Lower leg skin (tissue), 4 donors: ENCODE measurements at regions not wholly inside any gene's neighbourhood (a gene's known extent, or its start where the extent isn't known, plus 50 kb on each side); places are given as distances from the start of the nearest gene placed in this dataset.
"Not testable (repeated sequence)": the region's sequence is repeated elsewhere in the genome, so short reads cannot be mapped to it uniquely, and the experiment has no call there.

Experiments
- DNase-seq, 2 donors: peaks; one replicate each; pipeline ENCODE4 v3.0.0-alpha.2; 2019; ENCODE audit warnings: low spot score in 2 of 2
- H3K4me3 ChIP-seq: fragments of 200-600 bp; sonication (generic); 2 replicates; pipeline ENCODE4 v1.5.1; 2017; ENCODE audit warnings: mild to moderate bottlenecking, low read depth; ENCODE audit not compliant: poor library complexity, severe bottlenecking
- POLR2A ChIP-seq, 2 donors: fragments of 450-650 bp; IDR thresholded peaks; one replicate each; pipeline ENCODE4 v1.6.1; 2016 to 2017; ENCODE audit warnings: antibody characterized with exemption in 2 of 2, mild to moderate bottlenecking in 1 of 2, moderate library complexity in 1 of 2
- WGBS, 2 donors: methylation state at CpG; one replicate each; pipeline ENCODE4 v1.1.5; 2018; 5-methylcytosine and 5-hydroxymethylcytosine counted together
- intact Hi-C: fragments of 100-400 bp; cut with DNase I; formaldehyde crosslinking; loops from one replicate; pipeline ENCODE4 v1.15.0; 2023; ENCODE audit warnings: low total_unique reads
- TF ChIP-seq, protein P1 (sequence below), 3 donors: fragments of 450-650 bp; IDR thresholded peaks; one replicate each; pipeline ENCODE4 v1.5.1; 2016; ENCODE audit warnings: antibody characterized with exemption in 3 of 3, mild to moderate bottlenecking in 3 of 3, moderate library complexity in 2 of 3

DNA sequence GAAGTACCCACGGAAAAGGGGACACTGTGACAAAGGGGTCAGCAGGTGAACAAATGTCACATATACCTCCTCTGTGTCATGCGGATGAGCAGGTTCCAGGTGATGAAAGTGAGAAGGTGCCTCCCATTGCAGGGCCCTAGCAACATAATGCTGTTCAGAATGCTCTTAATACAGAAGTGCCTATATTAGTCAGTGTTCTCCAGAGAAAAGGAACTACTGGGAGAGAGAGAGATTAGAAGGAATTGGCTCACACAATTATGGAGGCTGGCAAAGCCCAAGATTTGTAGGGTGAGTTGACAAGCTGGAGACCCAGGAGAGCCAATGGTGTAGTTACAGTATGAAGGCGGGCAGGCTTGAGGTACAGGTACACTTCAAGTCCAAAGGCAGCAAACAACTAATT, 98.1 kb upstream of the CDC42EP3 start:
- H3K4me3 ChIP-seq: no peak overlapping the region
- no peak for DNase-seq
- TF ChIP-seq, protein P1, sequence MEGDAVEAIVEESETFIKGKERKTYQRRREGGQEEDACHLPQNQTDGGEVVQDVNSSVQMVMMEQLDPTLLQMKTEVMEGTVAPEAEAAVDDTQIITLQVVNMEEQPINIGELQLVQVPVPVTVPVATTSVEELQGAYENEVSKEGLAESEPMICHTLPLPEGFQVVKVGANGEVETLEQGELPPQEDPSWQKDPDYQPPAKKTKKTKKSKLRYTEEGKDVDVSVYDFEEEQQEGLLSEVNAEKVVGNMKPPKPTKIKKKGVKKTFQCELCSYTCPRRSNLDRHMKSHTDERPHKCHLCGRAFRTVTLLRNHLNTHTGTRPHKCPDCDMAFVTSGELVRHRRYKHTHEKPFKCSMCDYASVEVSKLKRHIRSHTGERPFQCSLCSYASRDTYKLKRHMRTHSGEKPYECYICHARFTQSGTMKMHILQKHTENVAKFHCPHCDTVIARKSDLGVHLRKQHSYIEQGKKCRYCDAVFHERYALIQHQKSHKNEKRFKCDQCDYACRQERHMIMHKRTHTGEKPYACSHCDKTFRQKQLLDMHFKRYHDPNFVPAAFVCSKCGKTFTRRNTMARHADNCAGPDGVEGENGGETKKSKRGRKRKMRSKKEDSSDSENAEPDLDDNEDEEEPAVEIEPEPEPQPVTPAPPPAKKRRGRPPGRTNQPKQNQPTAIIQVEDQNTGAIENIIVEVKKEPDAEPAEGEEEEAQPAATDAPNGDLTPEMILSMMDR (IDR thresholded peaks at IDR 0.05): no peak
- no peak for TF ChIP-seq POLR2A (IDR thresholded peaks at IDR 0.05)
- 91 to 93% methylated on average over 3 of the region's 3 CpGs for WGBS, 2 donors
- intact Hi-C loops: no loop called here

DNA sequence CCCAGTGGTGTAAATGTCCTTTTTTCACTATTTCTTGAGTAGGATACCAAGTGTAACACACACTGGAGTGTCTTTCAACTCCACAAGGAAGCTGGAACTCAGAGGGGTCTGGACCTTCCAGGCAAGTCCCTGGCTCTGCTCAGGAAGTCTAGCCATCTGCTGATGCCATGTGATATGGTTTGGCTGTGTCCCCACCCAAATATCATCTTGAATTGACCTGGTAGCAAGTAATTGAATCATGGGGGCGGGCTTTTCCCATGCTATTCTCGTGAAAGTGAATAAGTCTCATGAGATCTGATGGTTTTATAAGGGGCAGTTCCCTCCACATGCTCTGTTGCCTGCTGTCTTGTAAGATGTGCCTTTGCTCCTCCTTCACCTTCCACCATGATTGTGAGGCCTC, 99.4 kb upstream of the CDC42EP3 start:
- no peak for DNase-seq
- WGBS, 2 donors: 78 to 88% methylated on average over 2 of the region's 2 CpGs
- no peak overlapping the region for H3K4me3 ChIP-seq
- intact Hi-C loops: no loop called here
- no peak for TF ChIP-seq POLR2A (IDR thresholded peaks at IDR 0.05)
- TF ChIP-seq, protein P1 (IDR thresholded peaks at IDR 0.05): no peak

DNA sequence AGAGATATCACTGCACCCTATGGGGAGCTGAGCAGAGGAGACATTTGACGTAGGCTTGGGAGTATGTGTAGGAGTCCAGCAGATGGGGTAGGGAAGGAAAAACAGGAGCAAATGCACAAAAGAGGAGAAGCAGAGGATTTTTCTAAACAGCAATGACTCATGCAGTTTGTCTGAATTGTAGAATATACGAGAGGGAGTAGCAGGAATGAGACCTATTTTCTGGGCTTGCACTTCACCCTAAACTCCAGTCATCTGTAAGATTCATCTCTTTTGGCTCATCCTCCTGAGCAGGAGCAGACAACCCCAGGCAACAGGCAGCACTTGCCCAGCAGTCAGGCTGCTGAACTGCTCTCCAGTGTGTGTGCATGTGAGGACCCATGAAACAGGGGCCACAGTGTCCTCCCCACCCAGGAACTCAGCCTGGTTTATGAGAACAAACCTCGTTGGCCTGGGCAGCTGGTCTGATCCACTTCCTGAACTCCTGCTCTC, 100.2 kb upstream of the CDC42EP3 start:
- WGBS, 2 donors: 60 to 66% methylated on average over 3 of the region's 3 CpGs
- H3K4me3 ChIP-seq: no peak overlapping the region
- no peak for TF ChIP-seq POLR2A (IDR thresholded peaks at IDR 0.05)
- TF ChIP-seq, protein P1 (IDR thresholded peaks at IDR 0.05): no peak
- DNase-seq: no peak
- intact Hi-C loops: no loop called here

DNA sequence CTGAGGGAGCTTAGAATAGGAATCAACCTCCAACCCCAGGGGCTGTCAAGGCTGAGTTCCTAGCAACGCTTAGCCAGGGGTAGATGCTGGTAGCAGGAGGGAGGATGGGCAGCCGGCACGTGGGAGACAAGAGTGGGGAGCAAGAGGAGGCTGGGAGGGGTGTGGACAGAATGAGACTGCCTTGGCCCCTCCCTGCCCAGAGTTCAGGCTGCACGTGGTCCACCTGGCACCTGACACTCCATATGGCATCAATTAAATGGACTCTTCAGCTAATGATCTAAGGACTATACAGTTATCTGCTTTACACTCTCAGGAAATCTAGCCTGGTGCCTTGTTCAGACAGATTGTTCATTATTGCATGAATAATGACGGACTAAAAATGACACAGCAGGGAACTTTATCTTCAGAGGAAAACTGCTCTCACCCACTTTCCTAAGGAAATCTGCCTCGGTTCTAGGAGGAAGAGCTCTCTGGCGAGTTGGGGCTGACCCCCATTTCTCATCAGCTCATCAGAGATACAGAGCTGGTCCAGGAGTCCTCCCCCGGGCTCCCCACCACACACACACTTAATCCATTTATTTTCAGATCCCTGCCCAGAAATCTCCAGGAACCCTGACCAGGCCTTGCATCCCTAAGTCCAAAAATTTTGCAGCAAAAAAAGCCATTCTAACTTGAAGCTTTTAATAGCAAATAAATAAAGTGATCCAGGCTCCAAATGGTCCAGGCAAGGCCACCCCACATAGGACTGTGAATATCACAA, 102.1 kb upstream of the CDC42EP3 start:
- intact Hi-C loops: no loop called here
- DNase-seq: no peak
- TF ChIP-seq POLR2A (IDR thresholded peaks at IDR 0.05): no peak
- TF ChIP-seq, protein P1 (IDR thresholded peaks at IDR 0.05): no peak
- no peak overlapping the region for H3K4me3 ChIP-seq
- WGBS, 2 donors: 82 to 86% methylated on average over 8 of the region's 8 CpGs

DNA sequence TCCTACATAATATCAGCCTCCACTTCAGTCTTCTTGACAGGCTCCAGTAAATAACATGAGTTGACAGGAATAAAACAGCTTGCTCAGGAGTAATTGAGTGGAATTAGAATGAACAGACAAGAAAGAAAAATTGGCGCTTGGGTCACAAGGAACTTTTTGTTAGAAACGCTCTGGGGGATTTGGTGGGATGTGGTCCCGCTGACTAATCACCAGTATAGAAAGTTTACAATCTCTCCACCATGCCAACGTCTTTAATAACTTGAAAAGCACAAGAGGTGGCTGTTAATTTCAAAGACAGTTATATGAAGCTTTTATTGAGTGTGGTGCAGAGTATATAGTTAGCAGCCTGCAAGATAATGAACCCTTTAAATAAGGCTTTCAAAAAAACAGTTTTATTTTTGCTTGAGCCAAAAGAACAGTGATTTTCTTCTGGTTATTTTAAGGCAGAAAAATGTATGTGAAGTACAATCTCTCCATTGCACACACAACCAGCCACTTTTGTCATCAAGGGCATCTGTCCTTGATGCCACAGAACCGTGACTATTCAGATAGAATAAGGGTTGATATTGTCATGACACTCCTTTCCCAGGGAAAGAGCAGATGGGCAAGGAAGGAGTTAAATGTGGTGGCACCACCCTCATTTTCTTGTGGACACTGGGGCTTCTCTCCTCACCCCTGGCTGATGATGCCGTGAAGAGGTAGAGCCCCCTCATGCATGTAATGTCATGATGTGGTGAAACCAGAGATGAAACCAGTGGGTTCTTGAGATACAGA, 102.9 kb upstream of the CDC42EP3 start:
- intact Hi-C loops: not testable (repeated sequence)
- 81 to 86% methylated on average over 6 of the region's 6 CpGs for WGBS, 2 donors

More for the DNA sequence above, 102.9 kb upstream of the CDC42EP3 start:
- not testable (repeated sequence) for H3K4me3 ChIP-seq, DNase-seq
